GM23248 (cell line): ENCODE measurements at regions not wholly inside any gene's neighbourhood (a gene's known extent, or its start where the extent isn't known, plus 50 kb on each side); places are given as distances from the start of the nearest gene placed in this dataset.

Source experiments
- EZH2 ChIP-seq: fragments of 200-600 bp; sonication (generic); IDR thresholded peaks from 2 replicates; pipeline ENCODE4 v1.6.1; 2018; ENCODE audit warnings: antibody characterized with exemption, mild to moderate bottlenecking; ENCODE audit not compliant: insufficient read depth, poor library complexity, severe bottlenecking
- EZH2phosphoT487 ChIP-seq: fragments of 200-600 bp; sonication (generic); IDR thresholded peaks from 2 replicates; pipeline ENCODE4 v1.6.1; 2018; ENCODE audit warnings: antibody characterized with exemption, moderate library complexity, mild to moderate bottlenecking, low read depth; ENCODE audit not compliant: insufficient read depth

- no peak for TF ChIP-seq EZH2
- no peak for TF ChIP-seq EZH2phosphoT487
Measured at GRCh38 chr17:14935845-14936485, 329.2 kb downstream of the PMP22 start.
